Germinal center (tissue), 1 donor: ENCODE measurements at regions not wholly inside any gene's neighbourhood (a gene's known extent, or its start where the extent isn't known, plus 50 kb on each side); places are given as distances from the start of the nearest gene placed in this dataset.
"Not testable (repeated sequence)": the region's sequence is repeated elsewhere in the genome, so short reads cannot be mapped to it uniquely, and the experiment has no call there.

Experiments
- DNase-seq: peaks from one replicate; pipeline ENCODE4 v3.0.0; 2012; ENCODE audit warnings: mixed read lengths, low spot score

GRCh38 chrY:11156846-11157245 is 1544.2 kb upstream of the USP9Y start:
- DNase-seq = not testable (repeated sequence)

- not testable (repeated sequence) for DNase-seq
Measured at GRCh38 chrY:11177033-11177432, 1524.0 kb upstream of the USP9Y start.

GRCh38 chrY:11201133-11201532 is 1499.9 kb upstream of the USP9Y start:
- not testable (repeated sequence) for DNase-seq

- DNase-seq = not testable (repeated sequence)
Measured at GRCh38 chrY:11214851-11215250, 1486.2 kb upstream of the USP9Y start.
